GM21529 (cell line): ENCODE measurements at regions not wholly inside any gene's neighbourhood (a gene's known extent, or its start where the extent isn't known, plus 50 kb on each side); places are given as distances from the start of the nearest gene placed in this dataset.

Experiments used
- ATAC-seq: cut with Tn5 transposase; IDR thresholded peaks from one replicate; pipeline ENCODE4 v1.9.1; 2021; ENCODE audit not compliant: unreplicated experiment

GRCh38 chr20:47406849-47407682, 50.6 kb upstream of the ZMYND8 start:
- no peak for ATAC-seq

DNA sequence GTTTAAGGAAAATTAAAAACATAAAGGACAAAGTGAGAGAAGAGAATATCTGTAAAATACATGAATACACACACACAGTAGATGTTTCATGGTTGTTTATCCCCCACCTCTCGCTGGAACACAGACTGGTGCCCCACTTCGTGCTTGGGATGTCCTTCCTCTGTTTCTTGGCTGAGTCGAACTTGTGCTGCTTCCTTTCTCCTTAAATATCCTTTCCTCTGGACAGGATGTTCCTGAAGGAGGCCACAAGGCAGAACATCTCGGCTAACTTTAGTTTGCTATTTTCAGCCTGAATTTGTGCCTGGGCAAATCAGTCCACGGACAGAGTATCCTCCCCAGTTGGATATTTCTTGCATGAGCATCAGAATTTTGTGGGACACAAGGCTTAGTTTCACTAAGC, 54.7 kb upstream of the ZMYND8 start:
- ATAC-seq = no peak

- ATAC-seq = no peak
Observed at GRCh38 chr20:47412083-47412482, 55.6 kb upstream of the ZMYND8 start.

- no peak for ATAC-seq
Observed at GRCh38 chr20:47413189-47413588, 56.7 kb upstream of the ZMYND8 start.

GRCh38 chr20:47417245-47418068, 61.0 kb upstream of the ZMYND8 start:
- no peak for ATAC-seq

DNA sequence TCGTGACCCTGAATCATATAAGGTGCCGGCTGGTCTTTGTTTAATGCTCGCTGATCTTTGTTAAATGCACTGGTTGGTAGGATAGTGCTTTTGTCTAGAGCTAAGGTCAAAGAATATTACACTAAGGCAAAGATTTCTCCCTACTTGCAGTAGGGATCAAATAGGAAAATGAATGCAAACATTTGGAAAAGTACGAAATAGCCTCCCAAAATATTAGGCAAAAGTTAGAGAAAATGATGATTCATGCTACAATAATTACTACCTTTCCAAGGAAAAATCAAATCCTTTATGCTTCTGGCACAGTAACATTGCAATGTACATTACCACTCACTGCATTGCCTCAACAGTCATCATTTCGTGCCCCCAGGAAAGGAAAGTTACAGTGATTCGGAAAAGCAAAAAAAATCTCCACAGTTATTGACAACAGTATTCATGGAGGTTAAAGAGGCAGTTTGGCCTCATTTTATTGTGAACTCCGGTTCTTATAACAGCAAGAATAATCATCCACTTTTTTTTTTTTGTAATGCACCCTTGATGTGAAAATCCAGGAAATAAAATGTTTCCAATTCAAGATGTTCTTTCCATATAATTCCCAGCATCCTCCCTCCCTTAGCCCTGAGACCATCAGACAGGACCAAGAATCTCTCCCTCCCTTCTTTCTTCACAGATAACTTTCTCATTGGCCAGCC, 61.7 kb upstream of the ZMYND8 start:
- ATAC-seq = no peak

- no peak for ATAC-seq
Observed at GRCh38 chr20:47419953-47420514, 63.5 kb upstream of the ZMYND8 start.

GRCh38 chr20:47421076-47421475, 64.6 kb upstream of the ZMYND8 start:
- ATAC-seq = no peak

DNA sequence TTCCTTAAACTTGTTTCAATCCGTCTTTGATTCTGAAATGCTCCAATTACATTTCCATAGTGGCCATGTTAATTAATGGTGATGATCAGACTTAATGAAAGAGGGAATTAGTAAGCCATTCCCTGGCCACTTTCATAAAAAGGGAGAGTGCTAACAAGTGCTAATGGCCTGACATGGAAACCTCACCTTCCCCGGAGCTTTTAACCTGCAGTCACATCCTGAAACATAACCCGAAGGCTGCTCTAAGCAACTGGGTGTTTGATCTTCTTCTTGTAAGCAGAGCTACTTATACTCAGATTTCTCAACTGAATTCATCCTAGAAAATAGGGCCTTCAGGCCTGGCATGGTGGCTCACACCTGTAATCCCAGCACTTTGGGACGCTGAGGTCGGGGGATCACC, 67.1 kb upstream of the ZMYND8 start:
- no peak for ATAC-seq

DNA sequence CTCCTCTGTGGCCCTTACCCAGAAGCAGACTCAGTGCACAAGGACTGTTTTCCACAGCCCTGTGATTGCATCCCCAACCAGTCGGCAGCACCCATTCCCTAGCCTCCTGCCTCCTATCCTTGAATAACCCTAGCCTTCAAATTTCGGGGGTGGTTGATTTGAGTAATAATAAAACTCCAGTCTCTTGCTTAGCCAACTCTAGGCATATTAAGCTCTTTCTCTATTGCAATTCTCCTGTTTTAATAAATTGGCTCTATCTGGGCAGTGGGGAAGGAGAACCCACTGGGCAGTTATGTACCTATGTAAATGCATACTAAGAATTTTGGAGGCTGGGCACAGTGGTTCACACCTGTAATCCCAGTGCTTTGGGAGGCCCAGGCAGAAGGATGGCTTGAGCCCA, 70.6 kb upstream of the ZMYND8 start:
- no peak for ATAC-seq

- ATAC-seq = no peak
Observed at GRCh38 chr20:47427746-47428145, 71.2 kb upstream of the ZMYND8 start.

DNA sequence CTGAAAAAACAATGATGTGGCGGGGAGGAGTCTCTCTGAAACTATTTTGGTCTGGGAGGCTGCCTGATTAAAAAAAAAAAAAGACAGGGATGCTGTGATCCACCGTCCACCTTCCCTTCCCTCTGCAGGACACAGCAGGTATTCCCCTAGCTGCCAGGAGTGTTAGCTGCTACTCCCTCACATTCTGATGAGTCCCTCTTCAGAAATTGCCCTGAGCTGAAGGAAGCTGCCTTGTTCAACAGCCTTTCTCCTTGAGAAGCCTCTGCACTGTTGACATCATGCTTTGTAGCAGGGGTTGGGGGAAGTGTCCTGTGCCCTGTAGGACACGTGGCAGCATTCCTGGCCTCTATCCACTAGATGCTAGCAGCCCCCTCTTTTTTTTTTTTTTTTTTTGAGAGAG, 71.7 kb upstream of the ZMYND8 start:
- no peak for ATAC-seq

DNA sequence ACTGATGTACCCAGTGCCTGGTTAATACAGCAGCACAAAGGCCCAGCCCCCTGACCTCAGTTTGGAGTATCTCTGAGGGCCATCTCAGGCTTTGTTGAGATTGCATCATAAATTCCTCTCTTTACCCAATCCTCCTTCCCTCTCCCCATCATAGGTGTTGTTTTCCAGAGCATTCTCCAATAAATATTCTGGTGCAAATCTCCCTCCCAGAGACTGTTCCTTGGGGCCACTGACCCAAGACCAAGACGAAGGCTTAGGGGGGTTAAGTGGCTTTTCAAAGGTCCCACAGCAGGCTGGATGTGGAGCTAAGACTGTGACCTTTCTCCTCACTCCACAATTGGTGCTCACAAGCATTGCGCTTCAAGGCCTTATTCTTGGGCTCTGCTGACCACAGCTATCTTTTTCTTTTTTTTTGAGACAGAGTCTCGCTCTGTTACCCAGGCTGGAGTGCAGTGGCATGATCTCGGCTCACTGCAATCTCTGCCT, 72.4 kb upstream of the ZMYND8 start:
- ATAC-seq = no peak

GRCh38 chr20:47429409-47429808, 72.3 kb upstream of the NCOA3 start:
- ATAC-seq = no peak

DNA sequence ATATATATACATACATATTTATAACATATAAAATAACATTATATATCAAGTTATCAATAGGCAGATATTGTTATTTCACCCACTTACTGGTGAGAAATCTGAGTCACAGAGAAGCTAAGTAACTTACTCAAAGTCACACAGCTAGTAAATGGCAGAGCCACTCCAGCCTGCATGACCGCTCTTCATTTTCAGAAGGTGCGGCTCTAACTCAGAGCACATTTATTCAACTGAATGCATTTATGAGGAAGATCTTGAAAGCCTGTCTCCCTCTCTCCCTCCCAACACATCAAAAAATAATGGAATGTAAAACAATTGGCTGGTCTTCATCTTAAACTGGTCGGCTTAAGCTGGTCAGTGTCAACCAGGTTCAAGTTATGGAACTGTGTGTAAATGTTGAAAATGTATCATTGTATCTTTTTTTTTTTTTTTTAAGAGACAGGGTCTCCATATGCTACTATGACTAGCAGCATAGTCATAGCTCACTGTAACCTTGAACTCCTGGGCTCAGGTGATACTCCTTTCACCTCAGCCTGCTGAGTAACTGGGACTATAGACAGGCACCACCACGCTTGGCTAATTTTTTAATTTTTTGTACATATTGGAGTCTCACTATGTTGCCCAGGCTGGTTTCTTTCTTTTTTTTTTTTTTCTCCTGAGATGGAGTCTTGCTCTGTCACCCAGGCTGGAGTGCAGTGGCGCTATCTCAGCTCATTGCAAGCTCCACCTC, 70.7 kb upstream of the NCOA3 start:
- no peak for ATAC-seq

DNA sequence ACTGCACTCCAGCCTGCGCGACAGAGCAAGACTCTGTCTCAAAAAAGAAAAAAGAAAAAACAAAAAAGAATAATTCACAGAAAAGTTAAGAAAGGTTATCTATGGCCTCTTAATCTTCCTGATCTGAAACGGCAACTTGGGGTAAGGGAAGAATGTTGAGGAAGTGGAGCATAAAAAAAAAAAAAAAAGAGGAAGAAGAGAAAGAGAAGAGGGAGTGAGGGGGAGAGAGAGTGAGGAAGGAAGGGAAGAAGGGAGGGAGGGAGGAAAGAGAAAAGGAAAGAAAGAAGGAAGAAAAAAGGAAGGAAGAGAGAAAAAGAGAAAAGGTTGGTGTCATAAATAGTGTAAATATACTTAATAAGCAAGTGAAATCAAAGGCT, 68.9 kb upstream of the NCOA3 start:
- ATAC-seq = no peak

GRCh38 chr20:47434128-47434779, 67.4 kb upstream of the NCOA3 start:
- peak; percentile 46 for ATAC-seq

DNA sequence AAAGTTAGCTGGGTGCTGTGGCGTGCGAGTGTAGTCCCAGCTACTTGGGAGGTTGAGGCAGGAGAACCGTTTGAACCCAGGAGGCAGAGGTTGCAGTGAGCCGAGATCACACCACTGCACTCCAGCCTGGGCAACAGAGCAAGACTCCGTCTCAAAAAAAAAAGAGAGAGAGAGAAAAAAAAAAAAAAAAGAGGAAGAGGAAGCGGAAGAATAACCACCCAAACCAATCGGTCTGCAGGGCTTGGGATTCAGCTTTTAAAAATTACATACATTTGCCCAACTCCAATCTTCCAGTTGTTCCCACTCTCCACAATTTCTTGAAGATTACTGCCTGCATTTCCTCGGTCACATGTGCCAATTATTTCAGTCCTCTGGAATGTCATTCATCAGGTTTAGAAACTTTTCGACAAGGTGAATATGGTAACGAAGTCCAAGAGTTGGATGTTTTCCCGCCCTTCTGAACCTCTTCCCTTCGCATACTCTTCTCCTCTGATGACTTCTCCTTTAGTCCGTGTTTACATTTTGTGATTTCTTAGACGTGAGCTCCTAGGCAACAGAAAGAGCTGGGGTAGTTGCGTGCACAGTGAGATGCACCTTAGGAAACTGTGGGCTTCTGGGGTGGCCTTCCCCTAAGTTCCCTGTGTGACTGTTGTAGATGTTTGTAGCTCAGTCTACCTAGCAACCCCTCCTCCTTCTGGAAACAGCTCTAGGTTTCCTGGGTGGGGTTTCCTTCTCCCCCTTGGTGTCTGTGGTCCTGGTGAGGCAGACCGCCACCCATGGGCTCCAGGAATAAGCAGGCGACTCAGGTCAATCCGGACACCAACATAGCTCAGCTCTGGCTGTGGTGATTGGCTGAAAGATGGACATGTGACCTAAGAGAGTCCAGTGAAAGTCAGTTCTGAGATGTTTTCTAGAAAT, 63.0 kb upstream of the NCOA3 start:
- ATAC-seq = peak; percentile 61
